Endothelial cell of umbilical vein (primary cell): ENCODE measurements at regions not wholly inside any gene's neighbourhood (a gene's known extent, or its start where the extent isn't known, plus 50 kb on each side); places are given as distances from the start of the nearest gene placed in this dataset.

Source experiments
- BruUV-seq: library from RNA; stranded (reverse); fragments of 400-500 nt; replicated peaks from 2 replicates; lab custom pipeline; 2021; lab: Mats Ljungman, UMichigan
- CTCF ChIA-PET: fragments of 300-600, 350-600 bp; sonication (Branson Sonifier 250); formaldehyde crosslinking; loops from one replicate; lab custom pipeline; 2021; ENCODE audit warnings: antibody characterized with exemption, inconsistent platforms; lab: Charles Lee
- POLR2A ChIA-PET: fragments of 300-600, 350-600 bp; sonication (Branson Sonifier 250); formaldehyde crosslinking; loops from one replicate; lab custom pipeline; 2021; ENCODE audit warnings: antibody characterized with exemption, inconsistent platforms; lab: Charles Lee
- DNase-seq: peaks from one replicate; pipeline ENCODE4 v3.0.0-alpha.2; 2011; ENCODE audit warnings: low read depth, low spot score
- FAIRE-seq: peaks from 2 replicates; lab custom pipeline; 2011; peaks lifted over from hg19 to GRCh38; lab: Jason Lieb, UNC
- H2AFZ ChIP-seq: 2 replicates; pipeline ENCODE4 v1.6.0; 2012; ENCODE audit warnings: low read depth, low read length, control low read depth, inconsistent platforms
- H3K27ac ChIP-seq: 2 replicates; pipeline ENCODE4 v1.5.1; 2011; ENCODE audit warnings: low read depth, mild to moderate bottlenecking, control low read depth, low read length, moderate library complexity; ENCODE audit not compliant: insufficient read depth
- H3K27me3 ChIP-seq, 2 experiments: 2 replicates each; pipeline versions ENCODE4 v1.6.0 to v1.6.1; 2011; ENCODE audit warnings: low read length in 2 of 2, mixed read lengths in 1 of 2; ENCODE audit not compliant: control insufficient read depth in 2 of 2, insufficient read depth in 2 of 2
- H3K36me3 ChIP-seq, 2 experiments: 2 replicates in 1 of 2; 3 replicates in 1 of 2; pipeline ENCODE4 v1.5.1; 2011; ENCODE audit warnings: low read length in 2 of 2, mild to moderate bottlenecking in 1 of 2, moderate library complexity in 1 of 2; ENCODE audit not compliant: control insufficient read depth in 2 of 2, insufficient read depth in 2 of 2; ENCODE audit errors: extremely low read depth in 1 of 2
- H3K4me1 ChIP-seq: 3 replicates; pipeline ENCODE4 v1.5.1; 2011; ENCODE audit warnings: mild to moderate bottlenecking, low read length; ENCODE audit not compliant: control insufficient read depth, insufficient read depth; ENCODE audit errors: extremely low read depth
- H3K4me2 ChIP-seq: 2 replicates; pipeline ENCODE4 v1.6.1; 2011; ENCODE audit warnings: low read length, control low read depth, mixed read lengths; ENCODE audit not compliant: insufficient read depth
- H3K4me3 ChIP-seq, 3 experiments: fragments of 200-600 bp in 1 of 3; sonication (generic), shearing (Covaris generic) in 1 of 3; replicated peaks in 1 of 3; 2 replicates each; pipeline ENCODE4 v1.5.1; 2011 to 2016; ENCODE audit warnings: control low read depth in 3 of 3, low read length in 3 of 3, mild to moderate bottlenecking in 2 of 3, inconsistent platforms in 1 of 3, low read depth in 1 of 3, moderate library complexity in 1 of 3; ENCODE audit not compliant: insufficient read depth in 1 of 3
- H3K79me2 ChIP-seq: 2 replicates; pipeline ENCODE4 v1.6.0; 2012; ENCODE audit warnings: low read length, inconsistent platforms; ENCODE audit not compliant: control insufficient read depth, insufficient read depth
- H3K9ac ChIP-seq: replicated peaks from 2 replicates; pipeline ENCODE3; 2011; ENCODE audit warnings: low read length, control low read depth; ENCODE audit not compliant: insufficient read depth; ENCODE audit errors: extremely low read depth
- H3K9me1 ChIP-seq: replicated peaks from 3 replicates; pipeline ENCODE4 v1.6.0; 2011; ENCODE audit warnings: mild to moderate bottlenecking, low read length; ENCODE audit not compliant: control insufficient read depth, insufficient read depth; ENCODE audit errors: extremely low read depth
- H3K9me3 ChIP-seq: replicated peaks from 2 replicates; pipeline ENCODE4 v1.5.1; 2012; ENCODE audit warnings: low read length, inconsistent platforms; ENCODE audit not compliant: control insufficient read depth, insufficient read depth
- H4K20me1 ChIP-seq: replicated peaks from 2 replicates; pipeline ENCODE3; 2011; ENCODE audit warnings: mild to moderate bottlenecking, low read length; ENCODE audit not compliant: control insufficient read depth, insufficient read depth; ENCODE audit errors: extremely low read depth
- EZH2 ChIP-seq: IDR thresholded peaks from 2 replicates; pipeline ENCODE4 v1.6.1; 2012; ENCODE audit warnings: borderline replicate concordance, low read depth, mild to moderate bottlenecking, moderate library complexity, low read length, inconsistent platforms; ENCODE audit not compliant: severe bottlenecking
- FOS ChIP-seq: IDR thresholded peaks from 2 replicates; pipeline ENCODE4 v1.6.1; 2011; ENCODE audit warnings: mild to moderate bottlenecking, low read length, moderate library complexity, borderline replicate concordance; ENCODE audit not compliant: insufficient read depth
- GATA2 ChIP-seq: IDR thresholded peaks from 2 replicates; pipeline ENCODE4 v1.7.0; 2011; ENCODE audit warnings: low read depth, mild to moderate bottlenecking, moderate library complexity, mixed read lengths, low read length; ENCODE audit not compliant: insufficient read length, insufficient read depth
- POLR2A ChIP-seq: IDR thresholded peaks from 2 replicates; pipeline ENCODE4 v1.6.1; 2012; ENCODE audit warnings: low read depth, mild to moderate bottlenecking, control low read depth, low read length
- POLR2AphosphoS5 ChIP-seq: IDR thresholded peaks from 2 replicates; pipeline ENCODE4 v1.6.1; 2012; ENCODE audit warnings: low read depth, mild to moderate bottlenecking, control low read depth, low read length, moderate library complexity; ENCODE audit not compliant: insufficient read depth
- dilution Hi-C: fragments of 300-500 bp; cut with MboI; formaldehyde crosslinking; loops from one replicate; pipeline ENCODE4 v1.15.0; 2019; ENCODE audit warnings: low sequenced_read_pairs; ENCODE audit not compliant: extremely low pct_ligation_motif_present
- intact Hi-C: fragments of 100-400 bp; cut with micrococcal nuclease; formaldehyde crosslinking; loops from one replicate; pipeline ENCODE4 v1.10.0; 2022
- TF ChIP-seq, protein P1 (sequence below): IDR thresholded peaks from 2 replicates; pipeline ENCODE4 v1.6.1; 2011; ENCODE audit not compliant: insufficient read depth, insufficient read length
- TF ChIP-seq, protein P2 (sequence below), 2 donors: IDR thresholded peaks; 1 replicate in 1 of 2; 2 replicates in 1 of 2; pipeline ENCODE4 v1.5.1; 2011; ENCODE audit warnings: low read length in 2 of 2, mild to moderate bottlenecking in 2 of 2, moderate library complexity in 2 of 2, control low read depth in 1 of 2, inconsistent platforms in 1 of 2, low read depth in 1 of 2; ENCODE audit not compliant: insufficient read depth in 1 of 2; ENCODE audit errors: extremely low read depth in 1 of 2

DNA sequence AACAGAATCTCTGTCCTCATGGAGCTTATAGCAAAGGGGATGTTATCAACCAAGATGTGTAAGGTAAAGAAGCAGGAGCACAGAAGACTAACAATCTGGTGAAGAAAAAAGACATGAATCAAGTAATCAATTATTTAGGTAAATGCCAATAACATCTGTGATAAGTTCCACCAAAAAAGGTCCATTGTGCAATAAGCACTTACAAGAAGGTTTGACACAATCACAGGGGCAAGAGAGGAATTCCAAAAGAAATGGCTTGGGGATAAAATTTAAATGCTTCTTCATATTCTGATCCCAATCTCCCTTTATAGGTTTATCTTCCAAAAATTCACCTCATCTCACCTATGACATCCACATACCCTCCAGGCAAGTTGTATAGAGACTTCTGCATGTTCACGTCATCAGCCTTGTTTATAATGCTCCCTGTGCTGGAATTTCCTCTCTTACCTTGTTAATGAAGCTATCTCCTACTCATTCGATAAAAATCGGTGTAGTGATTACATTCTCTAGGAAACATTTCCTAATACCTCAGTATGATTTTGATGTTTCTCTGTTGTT lies 53.6 kb upstream of the DPT start:
- Histone ChIP-seq H3K4me2 (no peak overlapping the region), H4K20me1 (no peaks in the 10 kb centered on the region), H3K9me3 (no peaks in the 10 kb centered on the region), H3K9me1 (no peaks in the 10 kb centered on the region), H3K4me3 (no peak overlapping the region), H3K4me1 (no peaks in the 10 kb centered on the region), H3K36me3 (no peaks in the 10 kb centered on the region), H3K27ac (no peak overlapping the region), H3K79me2 (no peaks in the 10 kb centered on the region), H3K27me3 (no peaks in the 10 kb centered on the region), H2AFZ (no peak overlapping the region), H3K9ac (no peak overlapping the region)
- ChIA-PET POLR2A (no interaction called here), CTCF (interaction anchor here (1.2 kb wide), 1 partner anchor 15 kb away, joined by 3 read pairs; no protein-coding TSS in a partner anchor)
- intact Hi-C loops (no loop called here), dilution Hi-C loops (no loop called here)
- no peak for TF ChIP-seq POLR2A
- no peak for TF ChIP-seq EZH2
- TF ChIP-seq, protein P1, sequence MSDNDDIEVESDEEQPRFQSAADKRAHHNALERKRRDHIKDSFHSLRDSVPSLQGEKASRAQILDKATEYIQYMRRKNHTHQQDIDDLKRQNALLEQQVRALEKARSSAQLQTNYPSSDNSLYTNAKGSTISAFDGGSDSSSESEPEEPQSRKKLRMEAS, result no peak
- TF ChIP-seq GATA2, result no peak
- TF ChIP-seq, protein P2, sequence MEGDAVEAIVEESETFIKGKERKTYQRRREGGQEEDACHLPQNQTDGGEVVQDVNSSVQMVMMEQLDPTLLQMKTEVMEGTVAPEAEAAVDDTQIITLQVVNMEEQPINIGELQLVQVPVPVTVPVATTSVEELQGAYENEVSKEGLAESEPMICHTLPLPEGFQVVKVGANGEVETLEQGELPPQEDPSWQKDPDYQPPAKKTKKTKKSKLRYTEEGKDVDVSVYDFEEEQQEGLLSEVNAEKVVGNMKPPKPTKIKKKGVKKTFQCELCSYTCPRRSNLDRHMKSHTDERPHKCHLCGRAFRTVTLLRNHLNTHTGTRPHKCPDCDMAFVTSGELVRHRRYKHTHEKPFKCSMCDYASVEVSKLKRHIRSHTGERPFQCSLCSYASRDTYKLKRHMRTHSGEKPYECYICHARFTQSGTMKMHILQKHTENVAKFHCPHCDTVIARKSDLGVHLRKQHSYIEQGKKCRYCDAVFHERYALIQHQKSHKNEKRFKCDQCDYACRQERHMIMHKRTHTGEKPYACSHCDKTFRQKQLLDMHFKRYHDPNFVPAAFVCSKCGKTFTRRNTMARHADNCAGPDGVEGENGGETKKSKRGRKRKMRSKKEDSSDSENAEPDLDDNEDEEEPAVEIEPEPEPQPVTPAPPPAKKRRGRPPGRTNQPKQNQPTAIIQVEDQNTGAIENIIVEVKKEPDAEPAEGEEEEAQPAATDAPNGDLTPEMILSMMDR (IDR thresholded peaks at IDR 0.05; ENCODE audit: extremely low read depth in 1 of 2, insufficient read depth in 1 of 2, low read depth in 1 of 2, low read length in 2 of 2), result no peak
- TF ChIP-seq FOS, result no peak
- TF ChIP-seq POLR2AphosphoS5, result no peak
- no TSS peak for BruUV-seq
- no peak for DNase-seq
- FAIRE-seq, result no peak
